Stimulated activated CD4-positive, alpha-beta T cell treated with anti-CD3 and anti-CD28 coated beads, Interleukin-1b, Interleukin-23, amount 100 ng/mL, for 48 hours (primary cell): ENCODE measurements at regions not wholly inside any gene's neighbourhood (a gene's known extent, or its start where the extent isn't known, plus 50 kb on each side); places are given as distances from the start of the nearest gene placed in this dataset.
"Not testable (repeated sequence)": the region's sequence is repeated elsewhere in the genome, so short reads cannot be mapped to it uniquely, and the experiment has no call there.

ENCODE experiments used
- DNase-seq: peaks from one replicate; pipeline ENCODE4 v3.0.0-alpha.2; 2020

GRCh38 chrX:128759177-128759576, 707.0 kb upstream of the ACTRT1 start:
- DNase-seq, result no peak

DNA sequence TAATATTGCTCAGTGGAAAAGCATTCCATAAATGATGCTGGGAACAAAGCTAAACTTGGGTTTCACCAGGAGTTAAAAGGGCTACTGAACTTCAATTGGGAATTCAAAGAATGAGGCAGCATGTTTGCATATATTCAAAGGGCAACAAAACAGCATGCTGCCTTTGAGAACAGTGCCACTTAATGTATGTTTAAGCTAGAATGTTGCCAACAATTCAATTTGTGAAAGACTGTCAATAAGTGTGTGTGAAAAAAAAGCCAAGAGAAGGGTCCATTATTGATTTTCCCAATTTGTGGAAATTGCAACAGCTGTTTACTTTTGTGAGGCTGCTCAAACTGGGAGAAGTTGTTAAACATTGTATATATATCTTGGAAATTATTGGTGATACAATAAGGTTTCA, 701.9 kb upstream of the ACTRT1 start:
- no peak for DNase-seq

GRCh38 chrX:128739539-128739938, 687.3 kb upstream of the ACTRT1 start:
- no peak for DNase-seq

DNA sequence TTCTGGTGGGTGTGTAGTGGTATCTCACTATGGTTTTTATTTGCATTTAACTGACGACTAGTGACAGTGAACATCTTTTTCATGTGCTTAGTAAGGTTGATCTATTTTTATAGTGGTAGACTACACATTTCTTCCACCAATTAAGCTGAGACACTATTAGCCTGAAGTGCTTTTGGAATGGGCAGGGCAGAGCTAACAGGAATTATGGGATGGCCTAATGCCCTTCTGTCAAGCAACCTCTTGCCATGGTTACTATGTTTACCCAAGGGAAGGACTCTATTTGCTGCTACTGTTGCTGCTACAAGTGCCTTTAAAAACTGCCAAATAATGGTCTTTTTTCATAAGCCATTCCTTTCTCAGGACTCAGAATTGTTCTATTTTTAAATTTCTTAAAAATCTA, 676.7 kb upstream of the ACTRT1 start:
- DNase-seq, result no peak

DNA sequence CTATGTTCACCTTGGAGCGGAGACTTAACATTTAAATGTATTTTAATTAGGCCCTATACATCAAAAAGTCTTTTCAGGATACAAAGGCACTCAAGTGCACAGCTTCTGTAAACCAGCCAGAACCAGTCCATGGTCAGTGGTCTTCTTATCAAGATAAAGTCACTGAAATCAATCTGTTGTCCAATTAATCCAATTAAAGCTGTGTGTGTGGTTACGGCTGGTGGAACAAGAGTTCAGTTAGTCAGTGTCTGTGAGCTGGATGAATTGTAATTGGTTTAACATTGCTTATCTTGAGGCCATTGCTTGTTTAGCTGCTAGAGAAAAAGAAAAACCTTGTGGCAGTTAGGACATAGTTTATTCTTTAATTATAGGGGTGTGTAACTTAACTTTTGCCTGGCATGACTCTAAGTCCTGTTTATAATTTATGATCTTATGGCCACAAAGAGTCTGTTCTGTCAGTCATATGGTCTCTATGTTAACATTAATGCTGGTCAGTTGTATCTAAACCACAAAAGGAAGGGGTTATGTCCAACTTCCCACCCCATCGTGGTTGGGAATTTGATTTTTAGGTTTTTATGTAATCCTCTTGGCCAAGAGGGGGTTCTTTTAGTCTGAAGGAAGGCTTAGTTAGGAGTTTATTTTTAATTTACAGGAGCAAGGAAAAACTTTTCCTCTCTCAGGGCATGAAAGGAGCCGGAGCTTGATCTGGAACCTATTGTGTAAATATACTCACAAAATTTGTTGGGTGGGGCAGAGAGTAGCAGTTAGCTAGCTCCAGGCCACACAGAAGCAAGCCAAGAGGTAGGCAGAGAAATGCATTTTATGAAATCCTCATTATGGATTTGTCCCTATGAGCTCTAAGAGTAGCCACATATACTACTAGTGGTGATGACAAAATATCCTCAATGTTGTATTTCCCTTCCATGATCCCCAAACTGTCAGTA, 665.7 kb upstream of the ACTRT1 start:
- DNase-seq, result no peak

DNA sequence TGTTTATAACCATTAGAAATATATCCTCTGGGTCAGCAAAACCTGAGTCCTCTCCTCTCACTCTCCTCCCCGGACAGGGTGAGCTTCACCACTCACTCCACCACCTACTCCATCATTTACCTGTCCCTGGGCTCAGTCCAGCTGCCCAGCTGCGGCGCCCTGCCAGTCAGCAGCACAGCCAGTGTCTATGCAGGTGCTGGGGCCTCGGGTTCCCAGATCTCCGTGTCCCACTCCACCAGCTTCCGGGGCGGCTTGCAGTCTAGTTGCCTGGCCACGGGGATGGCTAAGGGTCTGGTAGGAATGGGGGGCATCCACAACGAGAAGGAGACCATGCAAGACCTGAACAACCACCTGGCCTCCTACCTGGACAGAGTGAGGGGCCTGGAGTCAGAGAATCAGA, 662.2 kb upstream of the ACTRT1 start:
- no peak for DNase-seq

DNA sequence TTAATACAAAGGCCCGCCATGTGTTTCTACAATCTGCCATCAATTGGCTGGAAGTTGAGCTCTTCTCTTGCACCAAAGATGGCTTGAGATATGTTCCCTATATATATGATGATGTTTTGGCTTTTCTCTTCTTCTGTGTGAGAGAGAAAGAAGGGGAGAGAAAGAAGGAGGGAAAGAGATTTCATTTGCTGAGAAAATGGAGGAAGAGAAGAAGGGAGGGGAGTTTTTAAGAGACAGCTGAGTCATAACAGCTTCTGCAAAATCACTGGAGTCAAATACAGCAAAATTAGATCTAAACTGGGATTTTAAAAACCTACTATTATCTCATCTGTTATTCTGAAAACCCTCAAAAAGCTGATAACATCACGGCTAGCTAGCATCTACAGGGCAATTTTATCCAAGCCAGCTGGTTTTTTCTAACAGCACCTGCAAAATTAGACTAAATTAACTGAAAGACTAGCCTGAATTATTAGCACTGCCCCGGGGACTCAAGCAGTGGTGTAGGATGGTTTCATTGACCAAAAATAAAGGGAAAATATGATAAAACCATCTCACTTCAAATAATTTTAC, 647.6 kb upstream of the ACTRT1 start:
- no peak for DNase-seq

GRCh38 chrX:128698573-128699181, 646.5 kb upstream of the ACTRT1 start:
- DNase-seq, result no peak

DNA sequence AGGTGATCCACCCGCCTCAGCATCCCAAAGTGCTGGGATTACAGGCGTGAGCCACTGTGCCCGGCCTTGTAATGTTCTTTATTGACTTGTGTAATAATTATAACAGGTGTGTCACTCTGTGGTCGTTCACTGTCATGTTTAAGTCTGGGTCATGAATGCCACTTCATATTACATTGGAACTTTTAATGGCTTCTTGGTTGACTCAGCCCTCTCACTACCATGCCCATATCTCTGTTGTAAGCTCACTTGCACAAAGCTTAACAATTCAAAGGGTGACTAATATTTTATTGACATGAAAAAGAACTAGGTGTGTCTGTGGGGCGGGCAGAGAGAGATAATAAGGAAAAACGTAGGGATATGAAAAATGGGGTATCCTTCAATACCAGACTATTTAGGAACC, 639.7 kb upstream of the ACTRT1 start:
- no peak for DNase-seq

DNA sequence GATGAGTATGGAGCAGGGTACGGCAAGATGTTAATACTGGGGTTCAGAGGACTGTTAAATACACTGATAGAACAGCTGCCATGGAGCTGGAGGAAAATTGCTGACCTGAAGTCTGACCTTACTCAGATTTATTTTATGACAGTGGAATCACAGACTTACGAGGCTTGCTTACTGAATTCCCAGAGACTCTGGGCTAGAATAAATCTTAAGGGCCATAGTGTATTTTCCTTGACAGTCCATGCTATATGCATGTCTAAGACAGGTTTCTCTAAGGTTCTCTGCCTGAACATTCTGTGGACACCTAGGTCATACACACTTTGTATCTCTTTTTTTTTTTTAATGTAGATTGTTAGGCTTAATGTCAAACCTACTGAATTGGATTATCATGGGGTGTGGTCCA, 633.2 kb upstream of the ACTRT1 start:
- no peak for DNase-seq

GRCh38 chrX:128676651-128677050, 624.4 kb upstream of the ACTRT1 start:
- DNase-seq, result no peak

DNA sequence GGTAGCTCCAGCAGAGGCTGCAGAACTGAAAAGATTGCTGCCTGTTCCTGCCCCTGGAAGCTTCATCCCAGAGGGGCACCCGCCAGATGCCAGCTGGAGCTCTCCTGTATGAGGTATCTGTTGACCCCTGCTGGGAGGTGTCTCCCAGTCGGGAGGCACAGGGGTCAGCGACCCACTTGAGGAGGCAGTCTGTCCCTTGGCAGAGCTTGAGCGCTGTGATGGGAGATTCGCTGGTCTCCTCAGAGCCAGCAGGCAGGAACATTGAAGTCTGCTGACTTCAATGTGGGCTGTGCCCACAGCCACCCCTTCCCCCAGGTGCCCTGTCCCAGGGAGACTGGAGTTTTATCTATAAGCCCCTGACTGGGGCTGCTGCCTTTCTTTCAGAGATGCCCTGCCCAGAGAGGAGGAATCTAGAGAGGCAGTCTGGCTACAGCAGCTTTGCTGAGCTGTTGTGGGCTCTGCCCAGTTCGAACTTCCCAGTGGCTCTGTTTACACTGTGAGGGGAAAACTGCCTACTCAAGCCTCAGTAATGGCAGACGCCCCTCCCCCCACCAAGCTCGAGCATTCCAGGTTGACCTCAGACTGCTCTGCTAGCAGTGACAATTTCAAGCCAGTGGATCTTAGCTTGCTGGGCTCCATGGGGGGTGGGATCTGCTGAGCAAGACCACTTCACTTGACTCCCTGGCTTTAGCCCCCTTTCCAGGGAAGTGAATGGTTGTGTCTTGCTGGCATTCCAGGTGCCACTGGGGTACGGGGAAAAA, 622.3 kb upstream of the ACTRT1 start:
- DNase-seq, result not testable (repeated sequence)

- no peak for DNase-seq
Observed at GRCh38 chrX:128664211-128664610, 612.0 kb upstream of the ACTRT1 start.

- no peak for DNase-seq
Observed at GRCh38 chrX:128653524-128654060, 601.4 kb upstream of the ACTRT1 start.

GRCh38 chrX:128650326-128650725, 598.1 kb upstream of the ACTRT1 start:
- no peak for DNase-seq

DNA sequence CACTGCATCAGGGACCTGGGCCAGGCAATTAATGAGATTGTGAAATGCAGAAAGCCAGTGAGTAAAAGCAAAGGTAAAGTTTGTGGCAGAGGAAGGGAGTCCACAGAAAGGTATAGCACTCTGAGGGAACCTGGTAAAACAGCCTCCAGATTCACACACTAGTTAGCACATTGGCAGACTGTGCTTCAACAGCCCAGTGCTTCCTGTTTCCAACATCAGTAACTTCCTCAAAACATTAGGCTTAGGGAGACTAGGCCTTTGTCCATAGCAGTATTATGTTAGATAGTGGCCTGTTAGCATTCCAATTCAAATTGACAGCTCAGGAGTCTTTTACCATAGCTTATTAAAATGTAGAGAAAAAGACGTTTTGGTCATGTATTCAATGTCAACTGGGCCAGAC, 582.6 kb upstream of the ACTRT1 start:
- DNase-seq, result no peak

DNA sequence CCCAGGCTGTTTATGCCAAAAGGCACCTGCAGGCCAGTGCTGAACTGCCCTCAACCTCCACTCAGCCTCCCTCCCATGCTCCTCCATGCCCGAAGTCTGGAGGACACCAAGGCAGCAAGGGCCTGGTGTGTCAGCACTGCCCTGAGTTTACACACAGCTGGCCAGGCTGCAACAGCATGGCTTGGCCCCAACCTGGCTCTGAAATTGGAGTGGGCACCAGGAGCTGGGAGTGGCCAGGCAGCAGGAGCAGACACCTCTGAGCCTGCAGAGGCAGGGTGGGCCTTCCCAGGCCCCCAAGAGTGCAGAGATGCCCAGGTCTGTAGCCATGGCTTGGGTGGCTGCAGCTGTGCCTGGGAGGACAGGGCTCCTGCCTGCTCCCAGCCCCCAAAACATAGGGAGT, 571.2 kb upstream of the ACTRT1 start:
- DNase-seq, result no peak

- no peak for DNase-seq
Observed at GRCh38 chrX:128622296-128622695, 570.1 kb upstream of the ACTRT1 start.

- DNase-seq, result no peak
Observed at GRCh38 chrX:128619490-128619889, 567.3 kb upstream of the ACTRT1 start.

DNA sequence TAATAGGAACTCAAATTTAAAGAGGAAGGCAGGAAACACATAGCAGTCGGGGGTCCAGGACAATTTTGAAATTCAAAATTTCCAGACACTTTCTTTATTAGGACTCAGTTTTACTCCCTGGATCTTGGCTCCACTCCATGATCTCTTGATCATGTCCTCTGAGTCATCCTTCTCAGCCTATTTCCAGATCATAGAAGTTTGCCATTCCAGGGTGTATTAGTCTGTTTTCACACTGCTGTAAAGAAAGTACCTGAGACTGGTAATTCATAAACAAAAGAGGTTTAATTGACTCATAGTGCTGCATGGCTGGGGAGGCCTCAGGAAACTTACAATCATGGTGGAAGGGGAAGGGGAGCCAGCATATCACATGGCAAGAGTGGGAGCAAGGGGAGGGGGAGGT, 564.7 kb upstream of the ACTRT1 start:
- no peak for DNase-seq

- not testable (repeated sequence) for DNase-seq
Observed at GRCh38 chrX:128606817-128607216, 554.6 kb upstream of the ACTRT1 start.

GRCh38 chrX:128606357-128606756, 554.2 kb upstream of the ACTRT1 start:
- not testable (repeated sequence) for DNase-seq

DNA sequence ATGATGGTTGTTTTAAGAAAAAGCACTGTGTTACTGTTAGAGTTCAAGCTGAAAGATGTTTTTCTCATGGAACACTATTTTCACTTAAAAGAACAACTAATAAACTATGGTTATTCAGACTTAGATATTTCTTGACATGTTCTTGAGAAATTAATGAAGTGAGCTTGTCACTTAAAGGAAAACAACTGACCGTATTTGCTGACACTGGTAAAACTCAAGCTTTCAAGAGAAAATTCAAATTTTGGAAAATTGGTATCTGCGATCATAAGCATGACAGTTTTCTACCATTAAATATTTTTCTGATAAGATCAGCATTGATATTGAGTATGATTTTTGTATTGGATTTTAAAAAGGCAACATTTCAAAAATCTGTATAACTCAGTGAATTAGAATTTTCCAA, 549.5 kb upstream of the ACTRT1 start:
- no peak for DNase-seq
